HG03521 (cell line): ENCODE measurements at regions not wholly inside any gene's neighbourhood (a gene's known extent, or its start where the extent isn't known, plus 50 kb on each side); places are given as distances from the start of the nearest gene placed in this dataset.
A peak's percentile ranks its signal among the peaks of the same experiment; 100 is the strongest.
"Not testable (repeated sequence)": the region's sequence is repeated elsewhere in the genome, so short reads cannot be mapped to it uniquely, and the experiment has no call there.

Source experiments
- ATAC-seq: cut with Tn5 transposase; IDR thresholded peaks from one replicate; pipeline ENCODE4 v1.9.1; 2021; ENCODE audit warnings: mild to moderate bottlenecking, moderate library complexity; ENCODE audit not compliant: unreplicated experiment

DNA sequence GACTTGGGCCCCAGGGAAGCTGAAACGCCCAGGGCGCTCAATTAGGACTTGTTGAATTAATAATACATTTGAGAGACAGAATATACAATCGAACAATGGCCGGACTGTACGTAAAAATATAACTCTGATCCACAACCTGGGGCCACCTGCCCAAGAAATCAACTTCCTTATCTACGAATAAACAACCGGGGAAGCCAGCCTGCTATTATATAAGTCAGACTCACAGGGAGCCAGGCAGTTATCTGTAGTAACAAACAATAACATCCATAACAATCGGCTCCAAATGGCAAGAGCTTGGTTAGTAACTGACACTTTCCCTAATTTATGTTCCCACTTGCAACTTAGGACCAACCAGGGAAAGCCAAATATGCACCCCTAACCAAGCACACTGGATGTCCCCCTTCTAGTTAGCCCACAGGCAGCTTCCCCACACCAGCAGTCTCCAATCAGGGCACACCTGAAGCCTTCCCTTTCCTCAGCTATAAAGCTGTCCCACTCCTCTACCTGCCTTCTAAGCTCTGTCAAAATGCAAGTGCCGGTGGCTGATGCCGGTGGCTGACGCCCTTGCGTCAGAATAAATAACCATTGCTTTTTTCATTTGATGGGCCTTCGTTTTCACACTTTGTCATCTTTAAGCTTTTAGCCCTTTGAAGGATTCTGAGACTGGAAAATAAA is 135.2 kb downstream of the FAM72B start:
- ATAC-seq: not testable (repeated sequence)

DNA sequence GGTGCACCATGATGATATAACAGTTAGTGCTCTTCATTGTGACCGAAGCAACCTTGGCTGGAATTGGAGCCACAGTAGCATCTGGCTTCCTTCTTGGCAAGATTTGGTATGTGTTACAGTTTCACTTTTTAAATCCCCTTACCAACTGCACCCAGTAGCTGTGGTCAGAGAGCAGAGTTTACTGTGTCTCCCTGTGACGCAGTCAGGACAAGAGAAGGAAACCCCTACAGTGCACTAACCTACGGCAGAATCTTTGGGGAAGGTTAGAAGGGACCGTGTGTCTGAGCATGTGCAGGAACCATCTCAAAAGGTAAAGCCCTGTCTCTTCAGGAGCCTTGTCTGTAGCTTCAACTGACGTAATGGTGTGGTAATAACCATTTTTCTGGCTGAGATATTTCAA is 134.0 kb downstream of the FAM72B start:
- not testable (repeated sequence) for ATAC-seq

DNA sequence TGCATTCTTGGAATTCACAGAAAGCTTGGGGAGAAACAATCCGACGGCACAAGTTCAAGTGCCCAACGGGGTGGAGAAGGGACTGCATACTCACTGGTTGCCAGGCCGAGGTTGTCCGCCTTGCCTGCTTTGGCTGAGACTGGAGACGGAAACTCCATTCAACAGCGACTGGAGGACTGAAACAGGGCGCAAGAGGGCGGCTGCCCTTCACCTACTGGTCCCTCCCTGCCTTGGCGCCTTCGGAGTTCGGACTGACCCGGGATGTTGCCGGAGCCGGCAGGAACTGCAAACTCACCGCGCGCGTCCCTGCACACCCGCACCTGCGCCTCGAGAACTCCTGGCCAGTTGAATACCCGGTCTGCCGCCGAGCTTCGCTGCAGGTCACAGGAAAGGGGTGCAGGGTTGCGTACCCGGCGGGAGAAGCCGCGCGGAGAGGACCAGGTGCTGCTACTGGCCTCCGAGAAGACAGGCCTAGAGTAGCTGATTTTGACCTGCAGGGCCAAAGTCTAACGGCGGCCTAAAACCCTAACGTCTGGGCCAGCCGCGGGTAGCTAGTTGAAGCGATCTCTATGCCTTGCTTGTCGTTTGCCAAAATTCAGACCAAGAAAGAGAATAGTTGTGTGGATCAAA is 132.9 kb downstream of the FAM72B start:
- not testable (repeated sequence) for ATAC-seq

DNA sequence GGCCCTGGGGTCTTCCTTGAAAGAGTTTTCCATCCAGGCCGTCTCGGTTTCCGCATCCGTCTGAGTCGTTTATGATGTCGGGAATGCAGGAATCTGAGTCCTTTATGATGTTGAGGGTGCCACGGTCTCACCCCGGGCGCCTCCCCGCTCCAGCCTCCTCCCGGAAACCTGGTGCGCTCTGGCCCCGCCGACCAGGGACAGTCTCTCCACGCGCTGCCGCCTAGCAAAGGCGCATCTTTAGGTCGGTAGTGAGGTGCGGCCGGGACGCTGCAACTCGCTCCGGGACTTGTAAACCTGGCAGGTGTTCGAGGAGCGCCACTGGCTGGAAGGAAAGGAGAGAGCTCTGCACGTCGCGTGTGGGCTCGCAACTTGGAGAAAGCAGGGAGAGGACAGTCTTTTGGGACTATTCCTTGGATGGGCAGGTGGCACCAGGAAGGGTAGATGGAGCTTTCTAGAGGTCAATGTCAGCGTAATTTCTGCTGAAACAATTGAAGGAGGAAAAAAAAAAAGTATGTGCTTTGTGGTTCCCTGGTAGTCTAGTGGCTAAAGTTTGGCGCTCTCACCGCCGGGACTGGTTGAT is 132.0 kb downstream of the FAM72B start:
- not testable (repeated sequence) for ATAC-seq

DNA sequence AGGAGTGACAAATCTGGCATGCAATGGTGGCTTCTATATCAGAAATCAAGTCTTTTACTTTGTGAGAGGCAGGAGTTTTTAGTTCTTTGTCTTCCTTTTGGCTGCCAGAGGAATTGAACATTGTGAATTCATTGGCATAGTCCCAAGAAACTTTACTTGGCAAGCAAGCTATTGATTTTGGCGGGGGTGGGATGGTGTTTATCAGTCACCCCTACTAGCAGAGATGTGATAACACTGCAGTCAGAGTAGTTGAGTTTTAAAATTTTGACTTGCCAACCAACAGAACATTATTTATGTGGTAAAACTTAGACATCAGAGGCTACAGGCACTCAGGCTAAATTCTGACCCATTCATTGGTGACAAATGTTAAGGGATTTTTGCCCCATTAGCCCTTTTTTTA is 129.2 kb downstream of the FAM72B start:
- ATAC-seq: not testable (repeated sequence)

DNA sequence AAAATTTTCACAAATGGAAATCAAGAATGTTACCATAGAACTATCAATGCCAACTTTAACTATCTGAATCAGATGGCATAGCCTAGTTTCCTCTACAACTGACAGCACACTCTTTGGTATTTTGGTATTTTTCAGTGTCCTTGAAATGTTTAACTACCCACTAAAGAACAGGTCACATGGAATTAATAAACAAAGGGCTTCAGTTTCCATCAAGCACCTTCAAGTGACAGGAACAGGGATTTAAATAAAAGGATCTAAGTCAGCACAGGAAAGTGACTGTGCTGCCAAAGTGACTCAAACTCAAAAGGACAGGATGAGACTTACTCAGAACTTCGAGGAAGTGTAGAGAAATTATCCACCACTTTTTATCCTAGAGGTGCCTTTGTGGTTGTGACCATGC is 117.2 kb downstream of the FAM72B start:
- ATAC-seq: not testable (repeated sequence)

DNA sequence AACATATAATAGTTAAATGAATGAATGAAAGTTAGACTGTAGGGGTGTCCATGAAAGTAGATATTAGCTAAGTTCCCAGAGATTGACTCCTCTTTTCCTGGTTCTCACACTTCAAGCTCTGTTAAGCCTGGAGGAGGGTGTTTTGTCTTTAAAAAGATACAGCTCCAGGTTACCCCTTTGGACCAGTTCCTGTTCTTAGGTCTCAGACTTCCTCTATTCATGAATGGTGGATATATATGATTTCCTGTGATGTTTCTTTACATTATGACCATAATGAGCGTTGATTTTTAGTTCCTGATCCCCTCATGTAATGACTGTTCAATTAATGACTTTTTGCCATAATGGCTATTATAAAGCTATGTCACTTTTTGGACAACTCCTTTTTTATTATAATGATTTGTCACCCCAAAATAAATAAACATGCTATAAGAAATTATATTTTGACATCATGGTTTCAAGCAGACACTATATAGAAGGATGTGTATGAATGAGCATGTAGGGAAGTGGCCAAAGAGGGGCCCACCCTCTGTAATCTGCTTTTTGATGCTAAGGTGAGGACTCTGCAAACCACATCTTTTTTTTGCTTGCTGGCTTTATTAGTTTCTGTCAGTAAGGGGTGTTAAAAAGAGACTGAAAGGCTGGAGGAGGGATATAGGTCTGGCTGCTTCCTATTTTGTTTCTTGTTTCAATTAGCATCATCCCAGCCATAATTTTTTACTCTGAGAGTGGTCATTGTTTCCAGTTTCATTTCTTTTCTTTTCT is 115.2 kb downstream of the FAM72B start:
- not testable (repeated sequence) for ATAC-seq

DNA sequence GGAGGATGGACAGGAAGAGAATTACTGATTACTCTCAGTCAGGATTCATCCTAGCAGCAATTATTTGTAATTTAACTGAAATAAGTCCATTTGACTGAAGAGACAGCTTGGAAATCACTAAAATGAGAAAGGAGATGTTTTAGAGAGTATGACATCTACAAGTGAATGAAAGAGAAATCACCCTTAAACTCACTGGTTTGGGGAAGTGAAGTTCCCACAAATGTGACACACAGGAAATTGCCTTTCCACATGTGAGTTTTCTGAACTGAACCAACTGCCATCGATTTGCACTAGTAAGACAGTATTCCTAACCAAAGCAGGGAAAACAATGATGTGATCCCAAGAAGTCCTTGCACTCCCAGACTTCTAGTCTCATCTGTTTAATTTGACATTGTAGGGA is 110.3 kb downstream of the FAM72B start:
- ATAC-seq: not testable (repeated sequence)

DNA sequence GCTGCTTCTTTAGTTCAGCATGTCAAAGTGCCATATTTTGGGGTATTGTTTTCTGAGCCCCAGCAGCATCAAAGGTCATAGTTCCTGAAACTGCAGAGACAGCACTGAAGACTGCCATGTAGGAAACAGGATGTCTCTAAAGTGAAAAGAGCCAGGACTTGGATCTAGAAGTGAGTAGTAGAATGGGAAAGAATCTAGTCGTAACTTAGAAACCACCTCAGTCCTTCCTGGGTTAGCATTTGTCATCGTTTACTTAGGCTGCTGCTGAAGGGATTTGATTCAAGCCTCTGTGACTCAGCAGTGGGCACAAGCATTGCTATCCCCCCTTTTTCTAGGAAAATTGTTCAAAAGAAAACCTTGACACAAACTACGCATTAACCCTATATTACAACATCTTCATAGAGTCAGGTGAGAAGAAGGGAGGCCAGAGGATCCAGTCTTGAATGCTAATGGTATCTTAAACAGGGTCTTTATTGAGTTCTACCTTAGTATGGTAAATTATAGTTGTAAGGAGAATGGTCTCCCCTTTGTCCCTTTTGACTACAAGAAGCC is 108.8 kb downstream of the FAM72B start:
- ATAC-seq: not testable (repeated sequence)

DNA sequence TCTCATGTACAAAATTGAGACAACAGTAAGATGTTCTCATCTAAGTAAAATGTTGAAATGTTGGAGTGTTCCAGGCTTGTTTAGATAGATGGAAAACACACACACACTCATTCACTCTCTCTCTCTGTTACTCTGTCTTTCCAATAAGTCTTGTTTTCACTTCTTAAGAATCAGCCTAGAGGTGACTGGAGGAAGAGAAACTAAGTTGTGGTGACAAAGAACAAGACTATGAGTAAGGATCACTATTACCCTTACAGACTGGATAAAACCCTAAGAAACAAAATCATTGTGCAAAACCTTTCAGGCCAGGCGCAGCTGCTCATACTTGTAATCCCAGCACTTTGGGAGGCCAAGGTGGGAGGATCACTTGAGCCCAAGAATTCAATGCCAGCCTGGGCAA is 107.5 kb downstream of the FAM72B start:
- ATAC-seq: peak; percentile 84

DNA sequence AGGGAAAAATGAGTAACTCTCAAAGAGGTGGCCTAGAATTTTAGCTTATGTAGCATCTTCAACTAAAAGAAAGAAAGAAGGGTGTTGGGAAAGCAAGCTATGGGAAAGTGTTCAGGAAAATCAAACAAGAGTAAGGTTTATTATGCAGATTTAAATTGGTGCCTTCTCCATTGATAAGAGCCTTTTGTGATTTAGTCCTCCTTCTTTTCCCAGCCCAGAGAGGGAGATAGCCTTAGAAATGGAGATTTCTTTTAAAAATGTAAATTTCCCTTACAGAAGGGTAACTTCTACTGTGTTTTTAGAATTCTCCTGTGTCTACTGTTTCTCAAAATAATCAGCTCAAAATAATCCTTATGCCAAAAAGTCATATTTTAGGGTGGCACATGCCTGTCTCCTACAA is 104.5 kb downstream of the FAM72B start:
- ATAC-seq: not testable (repeated sequence)

DNA sequence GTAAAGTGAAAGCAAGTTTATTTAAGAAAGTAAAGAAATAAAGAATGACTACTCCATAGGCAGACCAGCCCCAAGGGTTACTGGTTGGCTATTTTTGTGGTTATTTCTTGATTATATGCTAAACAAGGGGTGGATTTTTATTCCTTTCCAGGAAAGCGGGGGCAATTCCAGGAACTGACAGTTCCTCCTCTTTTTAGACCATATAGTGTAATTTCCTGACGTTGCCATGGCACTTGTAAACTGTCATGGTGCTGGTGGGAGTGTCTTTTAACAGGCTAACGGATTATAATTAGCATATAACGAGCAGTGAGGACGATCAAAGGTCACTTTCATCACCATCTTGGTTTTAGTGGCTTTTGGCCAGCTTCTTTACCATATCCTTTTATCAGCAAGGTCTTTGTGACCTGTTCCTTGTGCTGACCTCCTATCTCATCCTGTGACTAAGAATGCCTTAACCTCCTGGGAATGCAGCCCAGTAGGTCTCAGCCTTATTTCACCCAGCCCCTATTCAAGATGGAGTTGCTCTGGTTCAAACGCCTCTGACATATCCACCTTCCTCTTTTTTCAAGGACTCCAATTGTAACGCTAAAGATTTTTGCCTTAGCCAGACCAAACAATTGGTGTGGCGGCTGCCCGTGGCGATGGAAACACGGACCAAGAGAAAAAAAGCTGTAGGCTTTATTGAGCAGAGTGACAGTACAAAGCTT is 103.8 kb downstream of the FAM72B start:
- not testable (repeated sequence) for ATAC-seq

DNA sequence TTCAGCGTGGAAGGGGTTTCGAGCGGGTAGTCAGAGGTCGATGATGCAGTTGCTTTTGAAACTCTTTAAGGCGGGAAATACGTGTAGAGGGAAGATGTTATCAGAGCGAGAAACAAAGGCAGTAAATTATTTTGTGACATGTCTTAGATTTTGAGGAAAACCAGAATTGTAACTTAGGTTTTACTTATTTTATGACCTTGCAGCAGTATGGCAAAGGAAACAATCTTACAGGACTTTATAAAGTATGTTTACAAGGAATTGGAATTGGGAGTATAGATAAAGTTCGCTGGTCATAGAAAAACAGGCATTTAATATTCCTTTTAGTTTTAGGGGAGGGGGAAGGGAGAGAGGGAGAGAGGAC is 103.3 kb downstream of the FAM72B start:
- not testable (repeated sequence) for ATAC-seq

DNA sequence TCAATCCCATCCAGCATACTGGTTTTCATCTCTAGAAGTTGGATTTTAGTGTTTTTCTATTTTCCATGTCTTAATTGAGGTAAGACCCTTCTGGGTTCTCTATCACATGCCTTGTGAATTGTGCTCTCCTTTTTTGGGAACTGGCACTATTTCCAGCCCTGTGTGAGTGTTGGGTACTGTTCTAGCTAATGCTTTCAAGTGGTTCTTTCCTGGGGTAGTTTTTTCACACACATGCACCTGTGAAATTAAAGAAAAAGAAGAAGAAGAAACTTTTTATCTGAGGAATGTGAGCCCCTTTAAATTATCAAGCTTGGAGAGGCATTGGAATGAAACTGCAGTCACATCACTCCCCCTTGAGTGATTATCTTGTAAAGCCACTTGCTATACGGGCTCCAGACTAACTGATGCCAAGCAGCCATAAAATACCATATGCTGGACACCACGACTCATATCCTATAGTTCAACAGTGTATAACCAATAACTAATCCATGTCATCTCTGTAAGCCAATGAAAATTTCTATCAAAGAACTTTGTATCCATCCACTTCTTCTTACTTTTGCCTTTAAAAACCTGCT is 102.4 kb downstream of the FAM72B start:
- not testable (repeated sequence) for ATAC-seq

DNA sequence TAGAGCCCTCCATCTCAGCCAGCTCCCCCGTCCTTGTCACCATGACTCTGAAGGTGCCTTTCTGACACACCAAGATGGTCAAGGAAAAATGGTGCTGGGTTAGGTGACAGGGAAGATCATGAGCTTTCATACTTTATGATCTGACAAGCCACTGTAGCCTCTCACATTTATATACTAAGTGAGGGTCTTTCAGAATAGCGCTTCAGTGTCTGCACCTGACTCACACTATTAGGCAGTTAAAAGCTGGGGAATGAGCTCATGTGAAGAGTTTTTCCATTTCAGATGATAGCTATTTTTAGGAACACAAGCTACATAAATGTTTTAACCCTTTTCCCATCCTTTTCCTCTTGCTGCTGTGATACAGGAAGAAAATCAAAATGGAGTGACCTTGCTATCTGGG is 101.1 kb downstream of the FAM72B start:
- not testable (repeated sequence) for ATAC-seq

DNA sequence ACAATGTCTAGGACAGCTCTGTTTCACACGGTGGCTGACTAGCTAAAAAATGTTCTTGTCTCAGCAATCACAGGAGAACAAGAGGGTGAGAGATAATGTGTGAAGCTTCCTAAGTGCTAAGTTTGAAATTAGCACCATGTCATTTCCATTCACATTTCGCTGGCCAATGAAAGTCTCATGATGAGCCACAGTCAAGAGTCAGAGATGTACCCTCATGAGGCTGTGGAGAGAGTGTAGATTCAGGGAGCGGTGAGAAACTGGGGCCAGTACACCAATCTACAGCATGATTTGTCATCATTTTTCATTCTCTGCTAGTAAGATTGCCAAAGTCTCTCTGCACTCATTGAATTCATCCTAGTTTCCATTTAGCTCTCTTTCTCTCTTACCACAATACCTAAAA is 97.9 kb downstream of the FAM72B start:
- ATAC-seq: not testable (repeated sequence)

DNA sequence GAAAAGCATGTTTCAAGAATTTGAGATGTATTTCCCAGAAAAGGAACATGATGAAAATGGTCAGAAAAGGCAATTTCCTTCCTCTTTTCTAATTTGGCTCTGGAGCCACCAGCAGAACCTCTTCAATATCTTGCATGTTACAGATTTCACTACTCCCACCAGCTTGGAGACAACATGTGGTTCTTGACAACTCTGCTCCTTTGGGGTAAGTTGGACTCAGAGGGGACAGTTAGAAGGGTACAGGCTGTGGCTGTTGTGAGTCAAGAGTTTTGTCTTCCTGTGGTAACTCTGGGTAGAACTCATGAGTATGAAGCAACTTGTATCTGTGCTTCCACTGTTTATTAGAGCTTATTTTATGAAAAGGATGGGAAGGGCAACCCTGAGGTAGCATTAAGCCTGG is 96.9 kb downstream of the FAM72B start:
- not testable (repeated sequence) for ATAC-seq

DNA sequence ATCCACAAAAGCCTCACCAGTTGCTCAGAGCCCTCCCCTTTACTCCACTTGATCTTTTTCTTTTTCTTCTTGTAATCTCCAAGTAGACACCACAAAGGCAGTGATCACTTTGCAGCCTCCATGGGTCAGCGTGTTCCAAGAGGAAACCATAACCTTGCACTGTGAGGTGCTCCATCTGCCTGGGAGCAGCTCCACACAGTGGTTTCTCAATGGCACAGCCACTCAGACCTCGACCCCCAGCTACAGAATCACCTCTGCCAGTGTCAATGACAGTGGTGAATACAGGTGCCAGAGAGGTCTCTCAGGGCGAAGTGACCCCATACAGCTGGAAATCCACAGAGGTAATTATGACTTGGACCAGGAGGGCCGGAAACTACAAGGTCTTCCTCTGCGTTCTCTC is 95.6 kb downstream of the FAM72B start:
- ATAC-seq: not testable (repeated sequence)

DNA sequence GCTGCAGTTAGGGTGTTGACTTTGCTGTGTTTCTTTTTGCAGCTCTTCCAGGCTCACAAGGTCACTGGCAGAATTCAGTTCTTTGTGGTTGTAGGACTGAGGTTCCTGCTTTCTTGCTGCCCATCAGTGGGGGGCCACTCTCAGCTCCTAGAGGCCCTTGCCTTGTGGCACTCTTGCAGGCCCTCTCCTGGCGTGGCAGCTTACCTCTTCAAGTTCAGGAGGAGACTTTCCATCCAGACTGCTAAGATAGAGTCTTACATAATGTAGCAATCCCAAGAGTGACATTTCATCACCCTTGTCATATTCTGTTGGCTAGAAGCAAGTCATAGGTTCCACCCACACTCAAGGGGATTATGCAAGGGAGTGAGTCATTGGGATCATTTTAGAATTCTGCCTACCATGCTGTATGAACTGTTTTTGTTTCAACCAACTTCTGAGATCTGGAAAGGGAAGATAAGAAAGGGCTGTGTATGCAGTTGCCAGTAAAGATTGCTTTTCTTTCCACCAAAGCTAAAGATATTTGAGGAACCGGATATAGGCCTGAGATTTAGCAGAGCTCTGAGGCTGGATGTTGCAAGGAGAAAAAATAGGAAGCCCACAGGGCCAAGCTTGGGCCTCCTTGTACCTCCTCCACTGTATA is 91.7 kb downstream of the FAM72B start:
- ATAC-seq: not testable (repeated sequence)

DNA sequence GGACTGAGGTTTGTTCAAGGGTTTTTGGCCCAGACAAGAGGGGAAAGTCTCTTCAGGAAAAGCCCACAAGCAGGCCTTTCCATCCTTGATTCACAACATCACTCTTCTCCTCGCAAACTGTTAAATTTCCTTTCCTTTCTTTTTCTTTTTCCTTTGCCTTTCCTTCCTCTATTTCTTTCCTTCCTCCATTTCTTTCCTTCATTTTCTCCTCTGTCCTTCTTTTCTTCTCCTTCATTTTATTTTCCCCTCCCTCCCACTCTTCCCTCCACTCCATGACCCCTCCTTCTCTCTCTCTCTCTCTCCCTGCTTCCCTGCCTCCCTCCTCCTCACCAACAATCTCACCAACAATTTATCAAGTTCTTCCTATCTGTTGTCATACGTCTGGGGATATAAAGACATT is 89.1 kb downstream of the FAM72B start:
- not testable (repeated sequence) for ATAC-seq
